ENCODE measurements at regions not wholly inside any gene's neighbourhood (a gene's known extent, or its start where the extent isn't known, plus 50 kb on each side); places are given as distances from the start of the nearest gene placed in this dataset.

GRCh38 chr18:25005541-25006403, 346.2 kb downstream of the ZNF521 start:
- no peak for TF ChIP-seq TCF7L2 (IDR thresholded peaks at IDR 0.05; ENCODE audit: low read depth, low read length)
- TF ChIP-seq CTCF (IDR thresholded peaks at IDR 0.05): no peak
- TF ChIP-seq REST (IDR thresholded peaks at IDR 0.05; ENCODE audit: insufficient read depth in 1 of 2, low read depth in 2 of 2, low read length in 1 of 2): no peak
- TF ChIP-seq POLR2AphosphoS5 (IDR thresholded peaks at IDR 0.05; ENCODE audit: low read depth, low read length): no peak
- TF ChIP-seq SIN3A (IDR thresholded peaks at IDR 0.05; ENCODE audit: borderline replicate concordance, insufficient read depth, low read depth, low read length): no peak
